ENCODE measurements at regions not wholly inside any gene's neighbourhood (a gene's known extent, or its start where the extent isn't known, plus 50 kb on each side); places are given as distances from the start of the nearest gene placed in this dataset.

DNA sequence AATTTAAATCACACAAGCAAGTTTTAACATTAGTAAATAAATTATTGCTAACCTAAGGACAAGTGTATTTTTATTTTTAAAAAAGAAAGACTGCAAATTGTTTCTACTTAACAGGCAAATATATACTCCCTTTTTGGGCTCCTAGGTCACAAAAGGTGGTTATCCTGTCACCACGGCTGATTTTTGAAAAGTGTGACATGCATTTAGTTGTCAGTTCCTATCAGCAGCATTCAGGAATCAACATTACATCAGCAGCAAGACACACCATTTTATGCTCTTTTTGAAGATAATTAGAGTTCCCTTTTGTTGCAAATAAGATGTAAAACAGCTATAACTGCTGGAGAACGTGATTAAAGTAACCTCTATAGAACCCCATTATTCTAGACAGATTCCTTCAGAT lies 357.5 kb upstream of the TMCO5A start:
- H3K9me3 Mint-ChIP-seq, result no peaks in the 10 kb centered on the region
- no peaks in the 10 kb centered on the region for H3K36me3 Mint-ChIP-seq (ENCODE audit: low read depth)
- no peak overlapping the region for H3K4me3 Mint-ChIP-seq
- H3K27ac Mint-ChIP-seq, result no peak overlapping the region
- no peaks in the 10 kb centered on the region for H3K4me1 Mint-ChIP-seq (ENCODE audit: low read depth)
- H3K27me3 Mint-ChIP-seq (ENCODE audit: insufficient read depth), result no peaks in the 10 kb centered on the region
- intact Hi-C loops (cut with micrococcal nuclease), result no loop called here
- no peak for DNase-seq (ENCODE audit: low spot score)

DNA sequence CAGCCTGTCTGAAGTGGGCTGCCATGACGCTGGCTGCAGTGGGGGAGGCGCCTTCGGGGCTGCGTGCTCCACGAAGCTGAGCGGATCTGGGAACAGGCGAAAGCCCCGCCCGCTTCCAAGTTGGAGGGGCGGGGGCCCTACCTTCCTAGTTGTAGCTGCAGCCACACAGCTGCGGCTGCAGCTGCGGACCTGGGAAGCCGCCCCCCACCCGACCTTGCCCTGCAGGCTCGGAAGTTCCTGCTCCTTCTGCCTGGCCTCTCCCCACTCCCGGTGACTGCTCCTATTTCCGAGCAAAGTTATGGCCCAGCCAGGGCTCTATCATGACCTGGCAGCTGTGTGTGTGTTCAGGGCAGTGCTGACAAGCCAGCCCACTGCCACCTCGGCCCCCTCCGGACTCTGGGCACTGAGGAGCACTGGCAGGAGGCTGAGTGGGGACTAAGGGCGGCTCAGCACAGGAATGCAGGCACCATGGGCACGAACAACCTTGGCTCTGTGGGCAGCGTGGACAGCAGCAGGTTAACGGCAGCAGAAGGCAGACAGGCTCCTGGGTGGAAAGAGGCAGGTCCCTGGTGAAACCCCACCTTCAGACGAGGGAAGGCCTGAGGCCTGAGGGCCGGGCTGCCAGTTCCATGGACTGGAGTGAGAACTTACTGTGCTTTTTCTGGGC lies 352.4 kb upstream of the TMCO5A start:
- no peaks in the 10 kb centered on the region for H3K4me1 Mint-ChIP-seq (ENCODE audit: low read depth)
- no peak overlapping the region for H3K27ac Mint-ChIP-seq
- H3K4me3 Mint-ChIP-seq, result no peak overlapping the region

DNA sequence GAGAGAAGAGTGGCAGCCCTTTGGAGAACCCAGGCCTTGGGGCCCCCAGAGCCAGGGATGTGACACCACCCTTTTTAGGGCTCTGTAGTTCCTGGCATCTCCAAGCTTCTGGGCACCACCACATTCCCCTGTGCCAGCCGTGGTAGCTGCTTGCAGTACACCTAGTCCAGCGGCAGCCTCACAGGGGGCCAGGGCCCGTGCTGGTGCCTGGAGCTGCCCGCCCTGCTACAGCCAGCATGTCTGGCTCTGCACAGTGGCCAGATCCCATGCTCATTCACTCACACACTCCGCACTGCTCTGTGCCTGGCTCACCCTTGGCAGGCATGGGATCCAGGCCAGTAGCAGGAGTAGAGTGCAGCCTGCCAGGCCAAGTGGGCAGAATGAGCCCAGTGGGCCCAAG lies 351.6 kb upstream of the TMCO5A start:
- no peak for DNase-seq (ENCODE audit: low spot score)
- Mint-ChIP-seq H3K4me3 (no peak overlapping the region), H3K27ac (no peak overlapping the region), H3K27me3 (ENCODE audit: insufficient read depth) (no peaks in the 10 kb centered on the region), H3K9me3 (peaks cover 8% of the 10 kb centered on the region), H3K36me3 (ENCODE audit: low read depth) (no peaks in the 10 kb centered on the region), H3K4me1 (ENCODE audit: low read depth) (no peaks in the 10 kb centered on the region)
- intact Hi-C loops (cut with micrococcal nuclease), result no loop called here

More for the DNA sequence above, 352.4 kb upstream of the TMCO5A start:
- intact Hi-C loops (cut with micrococcal nuclease), result no loop called here
- Mint-ChIP-seq H3K36me3 (ENCODE audit: low read depth) (no peaks in the 10 kb centered on the region), H3K27me3 (ENCODE audit: insufficient read depth) (no peaks in the 10 kb centered on the region), H3K9me3 (peaks cover 8% of the 10 kb centered on the region)
- DNase-seq (ENCODE audit: low spot score), result no peak

DNA sequence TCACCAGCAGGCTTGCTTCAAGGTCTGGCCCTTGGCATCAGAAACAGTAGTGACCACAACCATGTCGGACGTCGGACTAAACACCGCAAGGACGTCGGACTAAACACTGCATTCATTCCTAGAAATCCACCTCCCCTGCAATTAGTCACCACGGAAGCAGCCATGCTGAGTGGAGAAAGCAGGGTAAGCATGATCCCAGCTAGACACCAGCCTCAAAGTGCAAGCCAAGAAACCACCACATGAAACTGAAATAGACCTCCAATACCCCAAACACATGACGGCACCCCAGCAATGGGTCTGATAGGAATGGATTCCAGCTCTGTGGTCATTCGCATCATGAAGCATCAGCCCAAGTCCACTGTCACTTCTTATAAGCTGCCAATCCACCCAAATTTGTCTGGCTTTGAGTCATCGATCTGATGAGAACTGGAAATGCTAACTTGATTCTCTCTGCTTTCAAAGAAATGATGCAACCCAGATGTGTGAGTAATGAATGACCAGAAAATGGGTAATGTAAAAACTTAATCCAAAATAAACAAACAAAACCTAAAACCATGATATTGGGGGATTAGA lies 348.3 kb upstream of the TMCO5A start:
- Mint-ChIP-seq H3K36me3 (ENCODE audit: low read depth) (no peaks in the 10 kb centered on the region), H3K9me3 (peaks cover 8% of the 10 kb centered on the region), H3K27me3 (ENCODE audit: insufficient read depth) (no peaks in the 10 kb centered on the region), H3K27ac (no peak overlapping the region), H3K4me1 (ENCODE audit: low read depth) (no peaks in the 10 kb centered on the region), H3K4me3 (no peak overlapping the region)
- intact Hi-C loops (cut with micrococcal nuclease), result no loop called here
- no peak for DNase-seq (ENCODE audit: low spot score)

DNA sequence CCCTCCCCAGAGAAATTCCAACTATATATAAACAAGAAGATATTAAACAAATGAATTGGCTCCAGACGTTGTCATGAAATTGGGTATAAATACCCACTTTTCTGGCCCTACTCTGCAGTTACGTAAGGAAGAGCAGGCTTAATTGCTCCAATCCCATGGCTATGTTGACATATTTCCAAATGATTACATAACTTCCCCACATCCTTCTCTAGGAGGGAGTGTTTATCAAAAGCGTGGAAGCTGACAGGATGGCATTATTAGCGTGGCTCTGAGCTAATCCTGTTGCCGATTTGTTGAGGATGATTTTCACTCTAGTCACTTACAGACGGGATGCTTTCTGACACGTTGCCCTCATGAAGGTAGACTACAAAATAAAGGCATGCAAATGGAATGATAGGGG lies 347.5 kb upstream of the TMCO5A start:
- H3K4me1 Mint-ChIP-seq (ENCODE audit: low read depth), result no peaks in the 10 kb centered on the region
- DNase-seq (ENCODE audit: low spot score), result no peak
- no peak overlapping the region for H3K27ac Mint-ChIP-seq
- peaks cover 8% of the 10 kb centered on the region for H3K9me3 Mint-ChIP-seq
- intact Hi-C loops (cut with micrococcal nuclease), result no loop called here
- H3K27me3 Mint-ChIP-seq (ENCODE audit: insufficient read depth), result no peaks in the 10 kb centered on the region
- no peaks in the 10 kb centered on the region for H3K36me3 Mint-ChIP-seq (ENCODE audit: low read depth)
- no peak overlapping the region for H3K4me3 Mint-ChIP-seq

DNA sequence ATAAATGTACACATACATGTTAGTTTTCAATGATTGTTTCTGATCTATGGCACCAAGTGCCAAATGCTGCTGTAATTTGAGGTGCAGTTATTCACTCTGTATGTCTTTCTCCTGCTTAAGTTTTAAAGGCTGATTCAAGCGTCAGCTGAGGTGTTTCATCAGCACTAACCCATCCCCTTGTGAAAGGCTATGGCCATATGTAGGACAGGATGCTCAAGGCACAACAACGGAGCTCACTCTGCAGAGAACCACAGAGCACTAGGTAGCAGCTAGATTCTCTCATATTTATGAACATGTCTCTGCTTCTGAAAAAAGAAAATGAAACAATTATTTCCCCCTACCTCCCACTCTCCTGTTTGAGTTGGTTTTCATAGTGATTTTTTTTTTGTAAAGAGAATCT lies 340.0 kb upstream of the TMCO5A start:
- intact Hi-C loops (cut with micrococcal nuclease), result no loop called here
- no peak for DNase-seq (ENCODE audit: low spot score)
- H3K36me3 Mint-ChIP-seq (ENCODE audit: low read depth), result no peaks in the 10 kb centered on the region
- no peaks in the 10 kb centered on the region for H3K9me3 Mint-ChIP-seq
- H3K4me3 Mint-ChIP-seq, result no peak overlapping the region
- H3K4me1 Mint-ChIP-seq (ENCODE audit: low read depth), result no peaks in the 10 kb centered on the region
- H3K27ac Mint-ChIP-seq, result no peak overlapping the region
- H3K27me3 Mint-ChIP-seq (ENCODE audit: insufficient read depth), result no peaks in the 10 kb centered on the region

DNA sequence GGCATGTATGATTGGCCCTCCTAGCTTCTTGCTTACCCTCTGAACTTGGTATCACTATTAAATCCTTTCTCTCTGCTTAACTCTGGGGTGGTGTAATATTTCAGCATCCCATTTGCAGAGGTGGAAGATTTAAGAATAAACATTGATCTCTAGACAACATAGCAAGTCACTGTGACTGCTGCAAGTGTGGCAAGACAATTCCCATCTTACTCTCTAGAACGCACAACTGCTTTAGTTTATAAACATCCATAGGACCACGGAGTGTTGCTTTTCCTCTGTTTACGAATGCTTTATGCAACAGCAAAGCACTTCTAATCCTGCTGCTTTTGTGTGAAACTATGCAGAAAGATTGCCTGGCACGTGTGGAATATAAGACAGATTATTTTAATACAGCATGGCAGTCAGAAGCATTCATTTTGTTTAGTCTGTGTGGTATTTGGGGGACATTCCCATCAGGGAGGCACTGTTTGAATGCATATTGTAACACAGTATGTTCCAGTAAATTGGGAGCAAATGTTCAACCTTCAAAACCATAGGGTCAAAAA lies 338.9 kb upstream of the TMCO5A start:
- Mint-ChIP-seq H3K36me3 (ENCODE audit: low read depth) (no peaks in the 10 kb centered on the region), H3K27ac (no peak overlapping the region), H3K4me3 (no peak overlapping the region), H3K4me1 (ENCODE audit: low read depth) (no peaks in the 10 kb centered on the region), H3K9me3 (no peaks in the 10 kb centered on the region), H3K27me3 (ENCODE audit: insufficient read depth) (no peaks in the 10 kb centered on the region)
- intact Hi-C loops (cut with micrococcal nuclease), result no loop called here
- no peak for DNase-seq (ENCODE audit: low spot score)

DNA sequence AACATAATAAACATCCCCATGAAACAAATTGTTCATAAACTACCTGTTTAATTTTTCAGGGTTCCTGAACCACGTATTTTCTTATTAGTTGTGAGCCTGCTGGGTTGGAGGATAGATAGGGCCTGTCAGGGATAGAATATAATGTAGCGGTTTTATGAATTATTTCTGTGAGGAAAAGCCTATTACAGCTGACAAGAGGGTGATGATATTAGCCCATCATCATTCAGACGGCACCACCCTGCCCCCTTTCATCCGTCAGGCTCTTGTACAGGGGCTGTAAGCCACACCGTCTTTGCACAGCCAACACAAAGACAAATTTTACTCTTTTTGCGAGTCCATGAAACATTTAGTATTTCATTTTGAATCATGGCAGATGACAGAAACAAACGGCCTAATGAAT lies 335.3 kb upstream of the TMCO5A start:
- intact Hi-C loops (cut with micrococcal nuclease), result no loop called here
- H3K4me3 Mint-ChIP-seq, result no peak overlapping the region
- no peaks in the 10 kb centered on the region for H3K36me3 Mint-ChIP-seq (ENCODE audit: low read depth)
- peaks cover 5% of the 10 kb centered on the region for H3K9me3 Mint-ChIP-seq
- H3K27me3 Mint-ChIP-seq (ENCODE audit: insufficient read depth), result no peaks in the 10 kb centered on the region
- DNase-seq (ENCODE audit: low spot score), result no peak
- H3K4me1 Mint-ChIP-seq (ENCODE audit: low read depth), result no peaks in the 10 kb centered on the region
- no peak overlapping the region for H3K27ac Mint-ChIP-seq

DNA sequence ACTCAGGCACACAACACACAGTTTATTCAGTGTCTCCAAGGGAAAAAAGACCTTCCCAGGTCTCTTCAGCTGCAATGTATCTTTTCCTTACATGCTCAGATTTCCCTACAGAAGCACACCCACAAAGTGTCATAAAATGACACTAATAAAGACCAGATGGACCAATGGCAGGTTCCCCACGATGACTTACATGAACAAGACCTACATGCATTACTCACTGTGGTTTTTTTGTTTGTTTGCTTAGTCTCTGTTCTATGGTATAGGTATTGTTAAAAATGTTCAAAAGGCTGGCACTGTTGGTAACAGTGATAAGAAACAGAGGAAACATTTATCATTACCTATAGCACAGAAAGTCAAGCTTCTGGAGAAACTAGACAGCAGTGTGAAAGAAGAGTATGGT lies 318.2 kb upstream of the TMCO5A start:
- Mint-ChIP-seq H3K27ac (no peak overlapping the region), H3K4me3 (no peak overlapping the region)

DNA sequence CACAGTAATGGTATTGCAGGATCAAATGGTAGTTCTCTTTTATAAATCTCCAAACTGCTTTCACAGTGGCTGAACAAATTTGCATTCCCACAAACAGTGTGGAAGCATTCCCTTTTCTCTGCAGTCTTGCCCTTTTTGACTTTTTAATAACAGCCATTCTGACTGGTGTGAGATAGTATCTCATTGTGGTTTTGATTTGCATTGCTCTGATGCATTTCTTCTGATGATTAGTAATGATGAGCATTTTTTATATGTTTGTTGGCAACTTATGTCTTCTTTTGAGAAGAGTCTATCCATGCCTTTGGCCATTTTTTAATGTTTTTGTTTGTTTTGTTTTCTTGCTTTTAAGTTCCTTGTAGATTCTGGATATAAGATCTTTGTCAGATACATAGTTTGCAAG lies 316.1 kb upstream of the TMCO5A start:
- no peak for DNase-seq (ENCODE audit: low spot score)
- Mint-ChIP-seq H3K4me3 (no peak overlapping the region), H3K4me1 (ENCODE audit: low read depth) (no peaks in the 10 kb centered on the region), H3K9me3 (peaks cover 18% of the 10 kb centered on the region), H3K27ac (no peak overlapping the region), H3K27me3 (ENCODE audit: insufficient read depth) (no peaks in the 10 kb centered on the region), H3K36me3 (ENCODE audit: low read depth) (no peaks in the 10 kb centered on the region)
- intact Hi-C loops (cut with micrococcal nuclease), result no loop called here

More for the DNA sequence above, 318.2 kb upstream of the TMCO5A start:
- Mint-ChIP-seq H3K36me3 (ENCODE audit: low read depth) (no peaks in the 10 kb centered on the region), H3K4me1 (ENCODE audit: low read depth) (no peaks in the 10 kb centered on the region), H3K9me3 (peaks cover 18% of the 10 kb centered on the region), H3K27me3 (ENCODE audit: insufficient read depth) (no peaks in the 10 kb centered on the region)
- no peak for DNase-seq (ENCODE audit: low spot score)
- intact Hi-C loops (cut with micrococcal nuclease), result no loop called here

DNA sequence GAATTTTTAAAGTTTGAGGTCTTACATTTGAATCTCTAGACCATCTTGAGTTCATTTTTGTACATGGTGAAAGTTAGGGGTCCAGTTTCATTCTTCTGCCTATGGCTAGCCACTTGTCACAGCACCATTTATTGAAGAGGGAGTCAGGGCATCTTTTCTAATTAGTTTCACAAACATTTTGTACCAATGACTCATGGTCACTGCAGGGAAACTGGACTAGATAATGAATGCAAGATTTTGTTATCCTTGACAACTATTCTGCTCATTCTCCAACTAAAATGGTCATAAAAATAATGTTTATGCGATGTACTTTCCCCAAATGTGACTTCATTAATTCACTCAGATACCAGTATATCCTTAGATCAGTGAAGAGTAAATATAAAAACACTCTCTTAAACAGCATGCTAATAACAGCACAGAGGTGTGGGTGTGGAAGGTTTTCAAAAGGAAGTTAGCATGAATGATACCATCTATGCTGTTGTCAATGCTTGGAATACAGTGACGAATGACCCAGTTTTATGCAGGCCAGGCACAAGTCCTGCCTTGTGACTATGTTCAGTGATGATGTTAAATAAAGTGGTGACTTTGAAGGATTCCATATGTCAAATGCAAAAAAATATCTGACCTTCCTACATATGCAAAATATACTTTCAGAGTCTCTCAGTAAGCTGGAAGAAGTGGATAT lies 314.9 kb upstream of the TMCO5A start:
- intact Hi-C loops (cut with micrococcal nuclease), result no loop called here
- no peaks in the 10 kb centered on the region for H3K36me3 Mint-ChIP-seq (ENCODE audit: low read depth)
- no peak overlapping the region for H3K27ac Mint-ChIP-seq
- H3K9me3 Mint-ChIP-seq, result peaks cover 18% of the 10 kb centered on the region
- no peak overlapping the region for H3K4me3 Mint-ChIP-seq
- no peaks in the 10 kb centered on the region for H3K27me3 Mint-ChIP-seq (ENCODE audit: insufficient read depth)
- DNase-seq (ENCODE audit: low spot score), result no peak
- no peaks in the 10 kb centered on the region for H3K4me1 Mint-ChIP-seq (ENCODE audit: low read depth)

DNA sequence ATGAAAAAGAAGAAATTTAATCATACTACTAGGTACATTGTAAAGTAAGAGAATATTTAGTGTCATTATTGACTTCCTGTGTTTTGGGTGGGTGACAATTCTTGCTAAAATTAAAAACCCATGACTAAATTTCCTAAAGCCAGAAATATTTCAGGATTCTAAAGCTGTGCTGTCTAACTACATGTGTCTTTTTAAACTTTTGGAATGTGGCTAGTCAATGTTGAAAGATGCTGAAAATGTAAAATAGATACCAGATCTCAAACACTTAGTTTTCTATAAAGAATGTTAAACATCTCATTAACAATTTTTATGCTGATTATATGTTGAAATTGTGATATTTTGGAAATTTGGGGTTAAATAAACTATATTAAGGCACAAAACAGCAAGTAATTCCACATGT lies 308.9 kb upstream of the TMCO5A start:
- intact Hi-C loops (cut with micrococcal nuclease), result no loop called here
- no peak overlapping the region for H3K4me3 Mint-ChIP-seq
- no peaks in the 10 kb centered on the region for H3K27me3 Mint-ChIP-seq (ENCODE audit: insufficient read depth)
- H3K36me3 Mint-ChIP-seq (ENCODE audit: low read depth), result no peaks in the 10 kb centered on the region
- H3K4me1 Mint-ChIP-seq (ENCODE audit: low read depth), result no peaks in the 10 kb centered on the region
- no peaks in the 10 kb centered on the region for H3K9me3 Mint-ChIP-seq
- DNase-seq (ENCODE audit: low spot score), result no peak
- H3K27ac Mint-ChIP-seq, result no peak overlapping the region

DNA sequence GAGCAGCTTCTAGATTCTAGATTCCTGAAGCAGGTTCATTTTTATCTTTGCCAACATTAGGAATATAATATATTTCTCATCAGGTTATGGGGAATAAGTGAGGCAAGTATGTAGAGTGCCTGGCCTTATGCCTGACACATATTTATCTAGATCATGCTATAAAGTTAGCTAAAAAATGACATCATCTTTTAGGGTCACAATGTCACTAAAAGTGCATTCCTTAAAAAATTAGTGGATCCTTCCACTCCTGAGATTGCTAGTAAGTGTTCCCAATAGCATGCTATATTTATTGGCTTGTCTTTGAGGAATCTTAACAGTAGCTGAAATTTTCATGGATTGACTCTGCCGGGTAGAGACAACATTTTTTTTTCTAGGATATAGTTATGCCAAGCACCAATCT lies 305.9 kb upstream of the TMCO5A start:
- no peak for DNase-seq (ENCODE audit: low spot score)
- Mint-ChIP-seq H3K27me3 (ENCODE audit: insufficient read depth) (no peaks in the 10 kb centered on the region), H3K4me1 (ENCODE audit: low read depth) (no peaks in the 10 kb centered on the region), H3K4me3 (no peak overlapping the region), H3K9me3 (no peaks in the 10 kb centered on the region), H3K27ac (no peak overlapping the region), H3K36me3 (ENCODE audit: low read depth) (no peaks in the 10 kb centered on the region)
- intact Hi-C loops (cut with micrococcal nuclease), result no loop called here

Data from activated T-helper 1 cell treated with anti-CD3 and anti-CD28 coated beads, Interleukin-12 subunit alpha, Interleukin-12 subunit beta, Interleukin-2, Interleukin-4 antibody, amounts not matched to agents 30 ng/mL and 10 ng/mL and 1 ng/mL, durations not matched to agents 14 hours and 24 hours and 36 hours (primary cell).